Breast epithelium (tissue), 4 donors: ENCODE measurements at regions not wholly inside any gene's neighbourhood (a gene's known extent, or its start where the extent isn't known, plus 50 kb on each side); places are given as distances from the start of the nearest gene placed in this dataset.

ENCODE experiments used
- DNase-seq, 2 donors: peaks; one replicate each; pipeline ENCODE4 v3.0.0-alpha.2; 2019; ENCODE audit warnings: low spot score in 2 of 2
- H3K27ac ChIP-seq, 2 donors: fragments of 200-600 bp; sonication (generic) in 1 of 2; one replicate each; pipeline ENCODE4 v1.5.1; 2016 to 2019; ENCODE audit warnings: mild to moderate bottlenecking in 1 of 2
- H3K27me3 ChIP-seq, 2 donors: fragments of 200-600 bp; sonication (generic) in 1 of 2; one replicate each; pipeline versions ENCODE4 v1.5.1 to v1.6.0; 2017 to 2019; ENCODE audit warnings: control low read depth in 1 of 2, mild to moderate bottlenecking in 1 of 2
- H3K36me3 ChIP-seq: fragments of 200-600 bp; one replicate; pipeline ENCODE4 v1.5.1; 2019
- H3K4me1 ChIP-seq, 2 donors: fragments of 200-600 bp; sonication (generic); one replicate each; pipeline ENCODE4 v1.5.1; 2016 to 2019; ENCODE audit warnings: control low read depth in 1 of 2
- H3K4me3 ChIP-seq, 3 donors: fragments of 200-600 bp; sonication (generic); 1 replicate in 2 of 3; 2 replicates in 1 of 3; pipeline ENCODE4 v1.5.1; 2016 to 2019; ENCODE audit warnings: mild to moderate bottlenecking in 3 of 3, moderate library complexity in 2 of 3
- H3K9me3 ChIP-seq, 2 donors: fragments of 200-600 bp; sonication (generic) in 1 of 2; one replicate each; pipeline ENCODE4 v1.5.1; 2016 to 2019; ENCODE audit warnings: control low read depth in 1 of 2
- POLR2A ChIP-seq: fragments of 450-650 bp; IDR thresholded peaks from one replicate; pipeline ENCODE4 v1.6.1; 2016; ENCODE audit warnings: antibody characterized with exemption, mild to moderate bottlenecking, moderate library complexity
- POLR2AphosphoS5 ChIP-seq, 3 donors: sonication (generic); formaldehyde crosslinking; IDR thresholded peaks; one replicate each; pipeline ENCODE4 v1.6.1; 2017; ENCODE audit warnings: antibody characterized with exemption in 3 of 3
- intact Hi-C: fragments of 100-400 bp; cut with DNase I; formaldehyde crosslinking; loops from one replicate; pipeline ENCODE4 v1.15.1; 2023; ENCODE audit warnings: low total_unique reads
- TF ChIP-seq, protein P1 (sequence below), 3 donors: fragments of 450-650 bp; IDR thresholded peaks; one replicate each; pipeline ENCODE4 v1.5.1; 2016 to 2017; ENCODE audit warnings: antibody characterized with exemption in 3 of 3, mild to moderate bottlenecking in 3 of 3, moderate library complexity in 3 of 3

DNA sequence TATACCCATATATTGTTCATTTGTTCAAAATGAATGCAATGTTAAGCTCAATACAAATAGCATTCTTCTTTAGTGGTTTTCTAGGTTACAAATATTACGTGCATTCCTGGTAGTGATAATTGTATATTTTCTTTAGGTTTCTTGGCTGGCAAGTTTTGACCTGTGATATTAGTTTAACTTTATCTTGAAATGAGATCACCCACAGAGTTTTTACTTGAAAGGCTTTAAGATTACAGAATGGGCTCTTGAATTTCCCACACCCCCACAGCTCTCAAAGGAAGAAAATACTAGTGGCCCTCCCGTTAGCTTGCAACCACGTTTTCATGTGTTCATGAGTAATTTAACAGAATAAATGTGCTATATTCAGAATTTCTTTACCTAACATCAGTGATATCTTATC, 1315.5 kb upstream of the GJE1 start:
- no peak overlapping the region for H3K27ac ChIP-seq
- no peak overlapping the region for H3K4me3 ChIP-seq
- DNase-seq = no peak
- TF ChIP-seq POLR2AphosphoS5 (IDR thresholded peaks at IDR 0.05) (no peak), POLR2A (no peak)
- TF ChIP-seq, protein P1, sequence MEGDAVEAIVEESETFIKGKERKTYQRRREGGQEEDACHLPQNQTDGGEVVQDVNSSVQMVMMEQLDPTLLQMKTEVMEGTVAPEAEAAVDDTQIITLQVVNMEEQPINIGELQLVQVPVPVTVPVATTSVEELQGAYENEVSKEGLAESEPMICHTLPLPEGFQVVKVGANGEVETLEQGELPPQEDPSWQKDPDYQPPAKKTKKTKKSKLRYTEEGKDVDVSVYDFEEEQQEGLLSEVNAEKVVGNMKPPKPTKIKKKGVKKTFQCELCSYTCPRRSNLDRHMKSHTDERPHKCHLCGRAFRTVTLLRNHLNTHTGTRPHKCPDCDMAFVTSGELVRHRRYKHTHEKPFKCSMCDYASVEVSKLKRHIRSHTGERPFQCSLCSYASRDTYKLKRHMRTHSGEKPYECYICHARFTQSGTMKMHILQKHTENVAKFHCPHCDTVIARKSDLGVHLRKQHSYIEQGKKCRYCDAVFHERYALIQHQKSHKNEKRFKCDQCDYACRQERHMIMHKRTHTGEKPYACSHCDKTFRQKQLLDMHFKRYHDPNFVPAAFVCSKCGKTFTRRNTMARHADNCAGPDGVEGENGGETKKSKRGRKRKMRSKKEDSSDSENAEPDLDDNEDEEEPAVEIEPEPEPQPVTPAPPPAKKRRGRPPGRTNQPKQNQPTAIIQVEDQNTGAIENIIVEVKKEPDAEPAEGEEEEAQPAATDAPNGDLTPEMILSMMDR (IDR thresholded peaks at IDR 0.05) = no peak
- H3K4me1 ChIP-seq = no peaks in the 10 kb centered on the region
- no peaks in the 10 kb centered on the region for H3K36me3 ChIP-seq
- no peaks in the 10 kb centered on the region for H3K9me3 ChIP-seq
- intact Hi-C loops = no loop called here
- no peaks in the 10 kb centered on the region for H3K27me3 ChIP-seq

DNA sequence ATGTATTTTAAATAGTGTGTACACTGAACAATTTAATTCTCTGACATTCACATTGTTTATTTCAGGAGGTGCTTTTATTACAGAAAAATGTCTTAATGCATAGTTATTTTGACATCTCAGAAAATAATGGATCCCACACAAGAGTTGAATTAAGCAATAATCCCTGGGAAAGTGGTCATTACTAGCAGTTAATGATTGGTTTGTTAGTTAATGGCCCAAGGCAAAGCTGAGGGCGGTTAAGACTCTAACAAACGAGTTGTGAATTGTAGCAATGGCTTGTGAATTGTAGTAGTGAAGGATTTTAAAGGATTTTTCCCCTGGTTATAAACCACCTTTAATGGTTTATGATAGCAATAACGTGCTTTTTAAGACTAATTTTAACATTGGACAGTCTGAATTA, 1316.0 kb upstream of the GJE1 start:
- H3K27me3 ChIP-seq = no peaks in the 10 kb centered on the region
- no peak for DNase-seq
- no peak overlapping the region for H3K4me3 ChIP-seq
- intact Hi-C loops = no loop called here
- no peaks in the 10 kb centered on the region for H3K36me3 ChIP-seq
- no peaks in the 10 kb centered on the region for H3K4me1 ChIP-seq
- TF ChIP-seq POLR2A (no peak), POLR2AphosphoS5 (IDR thresholded peaks at IDR 0.05) (no peak)
- TF ChIP-seq, protein P1 (IDR thresholded peaks at IDR 0.05) = no peak
- H3K27ac ChIP-seq = no peak overlapping the region
- H3K9me3 ChIP-seq = no peaks in the 10 kb centered on the region

DNA sequence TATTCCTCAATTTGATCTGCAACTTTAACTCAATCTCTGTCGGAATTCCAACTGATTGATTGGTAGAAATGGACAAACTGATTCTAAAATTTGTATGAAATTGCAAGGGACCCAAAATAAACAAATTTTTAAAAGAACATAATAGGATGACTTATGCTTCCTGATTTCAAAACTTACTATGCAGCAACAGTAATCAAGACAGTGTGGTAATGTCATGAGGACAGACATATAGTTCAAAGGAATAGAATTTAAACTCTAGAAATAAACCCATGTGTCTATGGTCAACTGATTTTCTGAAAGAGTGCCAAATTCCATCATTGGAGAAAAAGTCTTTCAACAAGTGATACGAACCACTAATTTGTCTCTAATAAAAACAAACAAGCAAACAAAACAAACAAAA, 1320.1 kb upstream of the GJE1 start:
- intact Hi-C loops = no loop called here
- no peaks in the 10 kb centered on the region for H3K4me1 ChIP-seq
- peaks cover 0 to 3% of the 10 kb centered on the region in 2 donors for H3K9me3 ChIP-seq
- H3K27ac ChIP-seq = no peak overlapping the region
- no peak for DNase-seq
- no peak overlapping the region for H3K4me3 ChIP-seq
- no peak for TF ChIP-seq POLR2A
- TF ChIP-seq, protein P1 (IDR thresholded peaks at IDR 0.05) = no peak
- TF ChIP-seq POLR2AphosphoS5 (IDR thresholded peaks at IDR 0.05) = no peak
- H3K27me3 ChIP-seq = no peaks in the 10 kb centered on the region
- H3K36me3 ChIP-seq = no peaks in the 10 kb centered on the region

DNA sequence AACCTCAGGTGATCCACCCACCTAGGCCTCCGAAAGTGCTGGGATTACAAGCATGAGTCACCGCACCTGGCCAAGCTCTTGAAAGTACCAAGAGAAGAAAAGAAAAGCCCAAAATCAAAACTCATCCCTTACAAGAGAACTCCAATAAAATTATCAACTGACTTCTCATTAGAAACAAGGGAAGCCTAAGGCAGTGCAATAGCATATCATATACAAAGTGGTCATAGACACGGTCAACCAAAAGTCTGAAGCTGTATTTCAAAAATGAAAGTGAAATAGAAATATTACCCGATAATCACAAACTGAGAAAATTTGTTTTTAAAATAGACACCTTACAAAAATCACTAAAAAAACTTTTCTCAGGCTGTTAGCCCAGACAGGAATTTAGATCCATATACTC, 1321.1 kb upstream of the GJE1 start:
- Histone ChIP-seq H3K27me3 (no peaks in the 10 kb centered on the region), H3K4me3 (no peak overlapping the region), H3K4me1 (no peaks in the 10 kb centered on the region), H3K36me3 (no peaks in the 10 kb centered on the region), H3K9me3 (peaks cover 0 to 3% of the 10 kb centered on the region in 2 donors), H3K27ac (no peak overlapping the region)
- no peak for TF ChIP-seq POLR2AphosphoS5 (IDR thresholded peaks at IDR 0.05)
- no peak for TF ChIP-seq POLR2A
- TF ChIP-seq, protein P1 (IDR thresholded peaks at IDR 0.05) = no peak
- DNase-seq = no peak
- intact Hi-C loops = no loop called here

DNA sequence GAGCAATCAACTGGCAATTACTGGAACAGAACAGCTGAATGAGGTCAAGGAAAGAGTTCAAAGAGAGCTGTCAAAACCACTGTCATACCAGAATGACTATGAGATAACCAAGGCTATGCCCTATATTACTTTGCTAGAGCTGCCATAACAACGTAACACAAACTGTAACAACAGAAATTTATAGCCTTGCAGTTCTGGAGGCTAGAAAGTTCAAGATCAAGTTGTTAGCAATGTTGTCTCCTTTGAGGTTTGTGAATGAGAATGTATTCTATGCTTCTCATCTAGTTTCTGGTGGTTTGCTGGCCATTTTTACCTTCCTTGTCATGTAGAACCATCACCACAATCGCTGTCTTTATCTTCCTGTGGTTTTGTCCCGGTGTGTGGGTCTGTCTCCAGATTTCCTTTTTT, 1323.0 kb upstream of the GJE1 start:
- intact Hi-C loops = no loop called here

More for the DNA sequence above, 1323.0 kb upstream of the GJE1 start:
- Histone ChIP-seq H3K4me3 (no peak overlapping the region), H3K9me3 (peaks cover 0 to 3% of the 10 kb centered on the region in 2 donors), H3K36me3 (no peaks in the 10 kb centered on the region), H3K27me3 (no peaks in the 10 kb centered on the region), H3K4me1 (no peaks in the 10 kb centered on the region), H3K27ac (no peak overlapping the region)
- no peak for DNase-seq
- TF ChIP-seq POLR2A (no peak), POLR2AphosphoS5 (IDR thresholded peaks at IDR 0.05) (no peak)
- TF ChIP-seq, protein P1 (IDR thresholded peaks at IDR 0.05) = no peak
